Right atrium auricular region (tissue), 2 donors: ENCODE measurements at regions not wholly inside any gene's neighbourhood (a gene's known extent, or its start where the extent isn't known, plus 50 kb on each side); places are given as distances from the start of the nearest gene placed in this dataset.

ENCODE experiments used
- DNase-seq: peaks from one replicate; pipeline ENCODE4 v3.0.0-alpha.2; 2019; ENCODE audit warnings: low spot score
- H3K27ac ChIP-seq, 2 donors: fragments of 200-600 bp; sonication (generic); 1 replicate in 1 of 2; 2 replicates in 1 of 2; pipeline ENCODE4 v1.5.1; 2016 to 2019
- H3K27me3 ChIP-seq, 2 donors: fragments of 200-600 bp; sonication (generic); one replicate each; pipeline versions ENCODE4 v1.5.1 to v1.6.0; 2017 to 2019
- H3K36me3 ChIP-seq: fragments of 200-600 bp; sonication (generic); one replicate; pipeline ENCODE4 v1.5.1; 2016
- H3K4me1 ChIP-seq, 2 donors: fragments of 200-600 bp; sonication (generic); one replicate each; pipeline versions ENCODE4 v1.5.1 to v1.6.0; 2017 to 2019
- H3K4me3 ChIP-seq, 2 donors: fragments of 200-600 bp; sonication (generic); 1 replicate in 1 of 2; 2 replicates in 1 of 2; pipeline ENCODE4 v1.5.1; 2017 to 2019; ENCODE audit warnings: mild to moderate bottlenecking in 1 of 2, moderate library complexity in 1 of 2
- H3K9me3 ChIP-seq, 2 donors: fragments of 200-600 bp; sonication (generic); one replicate each; pipeline ENCODE4 v1.5.1; 2019
- CTCF ChIP-seq, 2 donors: fragments of 200-600 bp; sonication (generic); IDR thresholded peaks; one replicate each; pipeline ENCODE4 v1.5.1; 2019; ENCODE audit warnings: antibody characterized with exemption in 2 of 2

- no peak for DNase-seq
- no peak overlapping the region for H3K27ac ChIP-seq
Observed at GRCh38 chr2:48174503-48174902, 140.0 kb upstream of the FOXN2 start.

GRCh38 chr2:48175254-48175653 is 139.2 kb upstream of the FOXN2 start:
- DNase-seq = no peak
- no peaks in the 10 kb centered on the region for H3K4me1 ChIP-seq
- no peaks in the 10 kb centered on the region for H3K27me3 ChIP-seq
- H3K27ac ChIP-seq = no peak overlapping the region
- no peak overlapping the region for H3K4me3 ChIP-seq
- TF ChIP-seq CTCF (IDR thresholded peaks at IDR 0.05) = no peak
- no peaks in the 10 kb centered on the region for H3K36me3 ChIP-seq
- H3K9me3 ChIP-seq = no peaks in the 10 kb centered on the region

More at GRCh38 chr2:48174503-48174902, 140.0 kb upstream of the FOXN2 start:
- H3K9me3 ChIP-seq = no peaks in the 10 kb centered on the region
- no peaks in the 10 kb centered on the region for H3K27me3 ChIP-seq
- H3K4me1 ChIP-seq = no peaks in the 10 kb centered on the region
- H3K36me3 ChIP-seq = no peaks in the 10 kb centered on the region
- H3K4me3 ChIP-seq = no peak overlapping the region
- no peak for TF ChIP-seq CTCF (IDR thresholded peaks at IDR 0.05)

- H3K36me3 ChIP-seq = no peaks in the 10 kb centered on the region
Observed at GRCh38 chr2:48175656-48176055, 138.8 kb upstream of the FOXN2 start.

GRCh38 chr2:48176876-48177275 is 137.6 kb upstream of the FOXN2 start:
- no peak for TF ChIP-seq CTCF (IDR thresholded peaks at IDR 0.05)
- Histone ChIP-seq H3K4me3 (no peak overlapping the region), H3K27me3 (no peaks in the 10 kb centered on the region), H3K27ac (no peak overlapping the region), H3K9me3 (no peaks in the 10 kb centered on the region), H3K36me3 (no peaks in the 10 kb centered on the region), H3K4me1 (no peaks in the 10 kb centered on the region)
- DNase-seq = no peak

More at GRCh38 chr2:48175656-48176055, 138.8 kb upstream of the FOXN2 start:
- H3K27ac ChIP-seq = no peak overlapping the region
- H3K4me1 ChIP-seq = no peaks in the 10 kb centered on the region
- no peaks in the 10 kb centered on the region for H3K27me3 ChIP-seq
- no peak for DNase-seq
- no peak overlapping the region for H3K4me3 ChIP-seq
- no peak for TF ChIP-seq CTCF (IDR thresholded peaks at IDR 0.05)
- no peaks in the 10 kb centered on the region for H3K9me3 ChIP-seq

GRCh38 chr2:48178611-48179010 is 135.9 kb upstream of the FOXN2 start:
- H3K4me3 ChIP-seq = no peak overlapping the region
- H3K27ac ChIP-seq = no peak overlapping the region
- H3K36me3 ChIP-seq = no peaks in the 10 kb centered on the region
- DNase-seq = no peak
- no peaks in the 10 kb centered on the region for H3K4me1 ChIP-seq
- TF ChIP-seq CTCF (IDR thresholded peaks at IDR 0.05) = no peak
- H3K9me3 ChIP-seq = no peaks in the 10 kb centered on the region
- H3K27me3 ChIP-seq = no peaks in the 10 kb centered on the region

GRCh38 chr2:48180557-48180956 is 133.9 kb upstream of the FOXN2 start:
- Histone ChIP-seq H3K36me3 (no peaks in the 10 kb centered on the region), H3K27ac (no peak overlapping the region), H3K9me3 (no peaks in the 10 kb centered on the region), H3K27me3 (no peaks in the 10 kb centered on the region), H3K4me3 (no peak overlapping the region), H3K4me1 (no peaks in the 10 kb centered on the region)
- no peak for TF ChIP-seq CTCF (IDR thresholded peaks at IDR 0.05)
- no peak for DNase-seq
